ENCODE measurements at regions not wholly inside any gene's neighbourhood (a gene's known extent, or its start where the extent isn't known, plus 50 kb on each side); places are given as distances from the start of the nearest gene placed in this dataset.

GRCh38 chr18:64972545-64972944, 778.3 kb upstream of the CDH7 start:
- no peak for TF ChIP-seq CTCF (IDR thresholded peaks at IDR 0.05)
- no peak for TF ChIP-seq POLR2A (IDR thresholded peaks at IDR 0.05)
- no peak for TF ChIP-seq POLR2AphosphoS5 (IDR thresholded peaks at IDR 0.05)
